H1 (cell line): ENCODE measurements at regions not wholly inside any gene's neighbourhood (a gene's known extent, or its start where the extent isn't known, plus 50 kb on each side); places are given as distances from the start of the nearest gene placed in this dataset.

Experiments
- CTCF ChIA-PET: fragments of 300-600 bp; sonication (Branson Sonifier 250); formaldehyde crosslinking; loops from one replicate; lab custom pipeline; 2021; ENCODE audit not compliant: partially characterized antibody; lab: Charles Lee
- POLR2A ChIA-PET: fragments of 300-600 bp; sonication (Branson Sonifier 250); formaldehyde crosslinking; loops from one replicate; lab custom pipeline; 2021; ENCODE audit warnings: inconsistent platforms; ENCODE audit not compliant: partially characterized antibody; lab: Charles Lee
- DNase-seq, 2 experiments: peaks; one replicate each; pipeline versions ENCODE4 v3.0.0 to v3.0.0-alpha.2; 2010 to 2022; ENCODE audit warnings: low spot score in 2 of 2, low read depth in 1 of 2, mixed read lengths in 1 of 2
- FAIRE-seq: peaks from 2 replicates; lab custom pipeline; 2011; peaks lifted over from hg19 to GRCh38; lab: Jason Lieb, UNC
- H2AFZ ChIP-seq: 2 replicates; pipeline ENCODE4 v1.8.1; 2012; ENCODE audit warnings: low read length, inconsistent platforms
- H2AK5ac ChIP-seq: 2 replicates; pipeline ENCODE4 v1.6.1; 2013; ENCODE audit warnings: low read depth, low read length
- H2BK120ac ChIP-seq: replicated peaks from 2 replicates; pipeline ENCODE3; 2013; ENCODE audit warnings: low read depth, low read length, inconsistent platforms
- H2BK12ac ChIP-seq: 2 replicates; pipeline ENCODE4 v1.6.1; 2013; ENCODE audit warnings: low read depth, low read length
- H2BK15ac ChIP-seq: 2 replicates; pipeline ENCODE4 v1.6.1; 2013; ENCODE audit warnings: low read length
- H2BK20ac ChIP-seq: 2 replicates; pipeline ENCODE4 v1.6.1; 2013; ENCODE audit warnings: low read length
- H2BK5ac ChIP-seq: 2 replicates; pipeline ENCODE4 v1.6.1; 2013; ENCODE audit warnings: low read depth, low read length
- H3K14ac ChIP-seq: 2 replicates; pipeline ENCODE4 v1.6.1; 2013; ENCODE audit warnings: inconsistent platforms; ENCODE audit not compliant: insufficient read length
- H3K18ac ChIP-seq: 2 replicates; pipeline ENCODE4 v1.6.1; 2013; ENCODE audit warnings: low read length; ENCODE audit errors: extremely low read depth
- H3K23ac ChIP-seq: 2 replicates; pipeline ENCODE4 v1.6.1; 2013; ENCODE audit warnings: inconsistent platforms; ENCODE audit not compliant: insufficient read length
- H3K23me2 ChIP-seq: 2 replicates; pipeline ENCODE4 v1.6.1; 2013; ENCODE audit warnings: low read depth, low read length
- H3K27ac ChIP-seq: 2 replicates; pipeline ENCODE4 v1.6.1; 2011; ENCODE audit warnings: low read depth, low read length, inconsistent platforms
- H3K27me3 ChIP-seq, 4 experiments: replicated peaks in 1 of 4; 1 replicate in 1 of 4; 2 replicates in 3 of 4; pipeline versions ENCODE4 v1.6.1 to v1.8.1; 2011 to 2013; ENCODE audit warnings: low read length in 3 of 4, mild to moderate bottlenecking in 3 of 4, inconsistent platforms in 2 of 4, mixed read lengths in 2 of 4, moderate library complexity in 1 of 4; ENCODE audit not compliant: control insufficient read depth in 3 of 4, insufficient read depth in 3 of 4; ENCODE audit errors: extremely low read depth in 1 of 4
- H3K36me3 ChIP-seq, 4 experiments: 2 replicates each; pipeline versions ENCODE4 v1.6.1 to v1.8.1; 2011 to 2013; ENCODE audit warnings: mild to moderate bottlenecking in 4 of 4, low read length in 3 of 4, moderate library complexity in 2 of 4, control low read depth in 1 of 4, inconsistent platforms in 1 of 4; ENCODE audit not compliant: insufficient read depth in 4 of 4, control insufficient read depth in 2 of 4
- H3K4ac ChIP-seq: replicated peaks from 2 replicates; pipeline ENCODE3; 2013; ENCODE audit warnings: low read length, low read depth, mixed read lengths, inconsistent platforms; ENCODE audit not compliant: insufficient read length
- H3K4me1 ChIP-seq, 4 experiments: replicated peaks in 1 of 4; 1 replicate in 1 of 4; 2 replicates in 3 of 4; pipeline versions ENCODE4 v1.6.1 to v1.8.1; 2011 to 2013; ENCODE audit warnings: low read length in 3 of 4, inconsistent platforms in 2 of 4, mixed read lengths in 1 of 4; ENCODE audit not compliant: insufficient read depth in 4 of 4, control insufficient read depth in 3 of 4
- H3K4me2 ChIP-seq, 2 experiments: 2 replicates each; pipeline versions ENCODE4 v1.6.1 to v1.8.1; 2011 to 2013; ENCODE audit warnings: low read depth in 2 of 2, low read length in 2 of 2, control low read depth in 1 of 2, inconsistent platforms in 1 of 2, mild to moderate bottlenecking in 1 of 2; ENCODE audit not compliant: insufficient read depth in 1 of 2
- H3K4me3 ChIP-seq, 4 experiments: fragments of 200-600, 300-600 bp in 1 of 4; sonication (generic), shearing (Covaris generic), sonication (Bioruptor Twin) in 1 of 4; 2 replicates each; pipeline versions ENCODE4 v1.5.1 to v1.8.1; 2011 to 2016; ENCODE audit warnings: low read length in 4 of 4, low read depth in 3 of 4, control low read depth in 2 of 4, inconsistent platforms in 2 of 4, mild to moderate bottlenecking in 2 of 4, mixed read lengths in 1 of 4, moderate library complexity in 1 of 4; ENCODE audit not compliant: insufficient read depth in 2 of 4; ENCODE audit errors: extremely low read depth in 1 of 4
- H3K56ac ChIP-seq: replicated peaks from 2 replicates; pipeline ENCODE3; 2013; ENCODE audit warnings: low read depth, mild to moderate bottlenecking, mixed read lengths, low read length, inconsistent platforms; ENCODE audit not compliant: insufficient read length
- H3K79me1 ChIP-seq: 2 replicates; pipeline ENCODE4 v1.6.1; 2013; ENCODE audit warnings: low read depth, low read length, control low read depth
- H3K79me2 ChIP-seq, 2 experiments: 2 replicates each; pipeline versions ENCODE4 v1.6.1 to v1.8.1; 2012 to 2013; ENCODE audit warnings: low read length in 2 of 2, mild to moderate bottlenecking in 2 of 2, inconsistent platforms in 1 of 2; ENCODE audit not compliant: insufficient read depth in 2 of 2, control insufficient read depth in 1 of 2
- H3K9ac ChIP-seq, 4 experiments: replicated peaks in 1 of 4; 1 replicate in 1 of 4; 2 replicates in 3 of 4; pipeline versions ENCODE4 v1.6.1 to v1.8.1; 2011 to 2013; ENCODE audit warnings: low read depth in 3 of 4, low read length in 3 of 4, control low read depth in 2 of 4, mild to moderate bottlenecking in 2 of 4, moderate library complexity in 2 of 4, inconsistent platforms in 1 of 4; ENCODE audit errors: extremely low read depth in 1 of 4
- H3K9me3 ChIP-seq, 2 experiments: 2 replicates each; pipeline versions ENCODE4 v1.6.1 to v1.8.1; 2012 to 2013; ENCODE audit warnings: mild to moderate bottlenecking in 2 of 2, moderate library complexity in 2 of 2, control low read depth in 1 of 2, inconsistent platforms in 1 of 2, low read depth in 1 of 2, low read length in 1 of 2, mixed read lengths in 1 of 2; ENCODE audit not compliant: insufficient read depth in 2 of 2
- H4K20me1 ChIP-seq, 2 experiments: replicated peaks in 1 of 2; 2 replicates each; pipeline versions ENCODE3 to v1.8.1; 2011 to 2013; ENCODE audit warnings: inconsistent platforms in 2 of 2, low read length in 2 of 2, mild to moderate bottlenecking in 1 of 2; ENCODE audit not compliant: insufficient read depth in 2 of 2, control insufficient read depth in 1 of 2
- H4K5ac ChIP-seq: 2 replicates; pipeline ENCODE4 v1.6.1; 2013; ENCODE audit warnings: low read length, low read depth, mixed read lengths, inconsistent platforms; ENCODE audit not compliant: insufficient read length
- H4K8ac ChIP-seq: 2 replicates; pipeline ENCODE4 v1.8.0; 2013; ENCODE audit warnings: mild to moderate bottlenecking, moderate library complexity, low read length, inconsistent platforms; ENCODE audit not compliant: insufficient read depth; ENCODE audit errors: extremely low read depth
- H4K91ac ChIP-seq: replicated peaks from 2 replicates; pipeline ENCODE3; 2013; ENCODE audit warnings: low read length, mixed read lengths, inconsistent platforms; ENCODE audit not compliant: insufficient read length
- CTBP2 ChIP-seq: IDR thresholded peaks from 2 replicates; pipeline ENCODE4 v1.7.0; 2011; ENCODE audit warnings: borderline replicate concordance, mild to moderate bottlenecking, moderate library complexity, mixed read lengths, low read length; ENCODE audit not compliant: insufficient read depth, insufficient read length
- JUND ChIP-seq: IDR thresholded peaks from 2 replicates; pipeline ENCODE4 v1.6.1; 2011; ENCODE audit warnings: mild to moderate bottlenecking, improper control_type of control experiment, low read length
- WGBS, 2 experiments: shearing (Covaris generic) in 1 of 2; methylation state at CpG; one replicate each; pipeline versions ENCODE4 v1.1.6 to v1.1.7; 2013 to 2015; ENCODE audit warnings: low lambda C conversion rate in 2 of 2, mixed read lengths in 2 of 2, inconsistent platforms in 1 of 2, low coverage in 1 of 2, missing lambda C conversion rate in 1 of 2; ENCODE audit not compliant: insufficient replicate concordance in 2 of 2, insufficient coverage in 1 of 2, insufficient read length in 1 of 2; ENCODE audit errors: extremely low coverage in 1 of 2, missing lambda C conversion rate in 1 of 2; 5-methylcytosine and 5-hydroxymethylcytosine counted together

DNA sequence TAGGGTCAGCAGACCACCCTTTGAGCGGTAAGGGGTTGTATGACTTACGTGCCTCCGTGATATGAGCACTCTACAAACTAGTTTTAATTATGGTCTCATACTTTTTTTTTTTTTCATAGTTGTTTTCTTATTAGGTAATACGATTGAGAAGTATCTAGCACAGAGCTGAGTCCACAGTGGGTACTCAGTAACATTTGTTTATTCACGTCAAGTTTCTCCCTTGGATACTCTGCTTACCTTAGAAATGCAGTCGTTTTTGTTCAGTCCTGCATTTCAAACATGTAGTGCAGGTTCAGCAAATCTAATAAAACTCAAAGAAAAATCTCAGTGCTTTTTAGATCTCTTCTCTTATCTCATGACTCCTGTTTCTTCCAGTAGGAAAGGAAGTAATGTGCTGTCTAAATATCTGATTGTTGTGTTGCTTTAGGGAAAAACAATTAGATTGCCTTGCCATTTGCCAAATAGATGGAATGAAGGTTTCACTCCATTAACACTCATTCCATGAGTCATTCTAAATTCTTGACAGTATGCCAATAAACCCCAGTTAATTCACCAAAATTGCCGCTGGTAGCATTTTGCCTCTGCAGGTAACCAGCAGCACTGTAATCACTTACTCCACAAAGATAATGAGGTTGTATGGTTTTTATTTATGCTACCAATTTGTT is 118.9 kb downstream of the PTCSC3 start:
- Histone ChIP-seq H2BK20ac (no peak overlapping the region), H4K5ac (no peak overlapping the region), H2BK5ac (no peak overlapping the region), H2AFZ (no peak overlapping the region), H4K91ac (no peak overlapping the region), H3K18ac (no peak overlapping the region), H2AK5ac (no peak overlapping the region), H4K20me1 (no peaks in the 10 kb centered on the region), H3K36me3 (no peaks in the 10 kb centered on the region), H3K4ac (no peak overlapping the region), H3K23me2 (no peaks in the 10 kb centered on the region; the same call in 1 of the 2 replicates), H3K14ac (no peak overlapping the region), H3K56ac (no peak overlapping the region), H3K4me2 (no peak overlapping the region), H3K79me1 (no peaks in the 10 kb centered on the region), H2BK12ac (no peak overlapping the region), H3K4me3 (no peak overlapping the region), H4K8ac (no peak overlapping the region), H2BK15ac (no peak overlapping the region), H3K23ac (no peak overlapping the region), H3K9me3 (no peaks in the 10 kb centered on the region), H3K9ac (no peak overlapping the region), H3K4me1 (peaks cover 0 to 2% (median 0%) of the 10 kb centered on the region in 4 experiments; a peak in 1 of 7 replicates), H2BK120ac (no peak overlapping the region), H3K27me3 (no peaks in the 10 kb centered on the region), H3K27ac (no peak overlapping the region), H3K79me2 (no peaks in the 10 kb centered on the region)
- WGBS, 2 experiments: 89% methylated on average over 7 of the region's 7 CpGs; no CpG with 5 or more reads in 1 of the 2 experiments
- no peak for FAIRE-seq
- DNase-seq: no peak
- CTCF ChIA-PET: interaction anchor here (0.7 to 1.0 kb wide), 2 partner anchors 10 to 15 kb away, joined by 3 read pairs; no protein-coding TSS in a partner anchor
- POLR2A ChIA-PET: no interaction called here
- TF ChIP-seq CTBP2 (no peak), JUND (no peak)
